ENCODE measurements at regions not wholly inside any gene's neighbourhood (a gene's known extent, or its start where the extent isn't known, plus 50 kb on each side); places are given as distances from the start of the nearest gene placed in this dataset.
"Not testable (repeated sequence)": the region's sequence is repeated elsewhere in the genome, so short reads cannot be mapped to it uniquely, and the experiment has no call there.

DNA sequence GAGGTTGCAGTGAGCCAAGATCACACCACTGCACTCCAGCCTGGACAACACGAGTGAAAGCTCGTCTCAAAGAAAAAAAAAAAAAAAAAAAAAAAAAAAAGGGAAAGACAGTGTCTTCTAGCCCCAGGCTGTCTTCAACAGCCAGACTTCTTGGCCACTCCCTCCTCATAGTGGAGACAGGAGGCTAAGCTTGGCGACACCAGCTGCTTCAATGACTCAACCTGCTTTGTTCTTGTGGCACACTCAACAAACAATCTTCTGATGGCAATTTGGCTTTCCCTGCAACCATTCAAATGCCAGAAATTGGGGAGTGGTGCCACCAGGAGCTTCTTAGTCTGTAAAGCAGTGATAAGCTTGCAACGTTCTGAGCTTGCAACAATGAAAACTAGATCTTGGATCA is 290.4 kb upstream of the DYNLRB2 start:
- DNase-seq: no peak

DNA sequence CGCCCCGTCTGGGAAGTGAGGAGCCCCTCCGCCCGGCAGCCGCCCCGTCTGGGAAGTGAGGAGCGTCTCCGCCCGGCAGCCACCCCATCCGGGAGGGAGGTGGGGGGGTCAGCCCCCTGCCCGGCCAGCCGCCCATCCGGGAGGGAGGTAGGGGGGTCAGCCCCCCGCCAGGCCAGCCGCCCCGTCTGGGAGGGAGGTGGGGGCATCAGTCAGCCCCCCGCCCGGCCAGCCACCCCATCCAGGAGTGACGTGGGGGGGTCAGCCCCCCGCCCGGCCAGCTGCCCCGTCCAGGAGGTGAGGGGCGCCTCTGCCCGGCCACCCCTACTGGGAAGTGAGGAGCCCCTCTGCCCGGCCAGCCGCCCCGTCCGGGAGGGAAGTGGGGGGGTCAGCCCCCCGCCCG is 297.5 kb upstream of the DYNLRB2 start:
- DNase-seq: not testable (repeated sequence)

- not testable (repeated sequence) for DNase-seq
Observed at GRCh38 chr16:80242279-80242678, 298.5 kb upstream of the DYNLRB2 start.

GRCh38 chr16:80233097-80233835 is 307.5 kb upstream of the DYNLRB2 start:
- DNase-seq: no peak

GRCh38 chr16:80231888-80232287 is 308.9 kb upstream of the DYNLRB2 start:
- no peak for DNase-seq

- DNase-seq: no peak
Observed at GRCh38 chr16:80231121-80231520, 309.7 kb upstream of the DYNLRB2 start.

- DNase-seq: no peak
Observed at GRCh38 chr16:80230328-80231120, 310.3 kb upstream of the DYNLRB2 start.

- DNase-seq: no peak
Observed at GRCh38 chr16:80226499-80226898, 314.3 kb upstream of the DYNLRB2 start.

DNA sequence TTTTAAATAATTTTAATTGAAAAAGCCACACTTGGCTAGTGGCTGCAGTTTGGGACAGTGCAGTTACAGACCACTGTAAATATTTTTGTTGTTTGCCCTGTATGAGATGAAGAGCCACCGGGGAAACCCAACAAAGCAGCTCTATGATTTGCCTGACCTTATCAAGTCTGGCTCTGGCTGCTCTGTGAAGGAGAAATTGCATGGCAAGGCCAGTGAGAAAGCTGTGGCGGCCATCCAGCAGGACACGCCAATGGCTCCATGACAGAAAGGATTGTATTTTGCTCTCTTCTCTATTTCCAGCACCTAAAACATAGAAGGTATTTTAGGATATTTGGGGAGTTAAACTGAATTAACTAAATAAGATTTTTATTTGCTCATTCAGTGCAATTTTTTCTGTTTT is 330.0 kb upstream of the DYNLRB2 start:
- DNase-seq: no peak

DNA sequence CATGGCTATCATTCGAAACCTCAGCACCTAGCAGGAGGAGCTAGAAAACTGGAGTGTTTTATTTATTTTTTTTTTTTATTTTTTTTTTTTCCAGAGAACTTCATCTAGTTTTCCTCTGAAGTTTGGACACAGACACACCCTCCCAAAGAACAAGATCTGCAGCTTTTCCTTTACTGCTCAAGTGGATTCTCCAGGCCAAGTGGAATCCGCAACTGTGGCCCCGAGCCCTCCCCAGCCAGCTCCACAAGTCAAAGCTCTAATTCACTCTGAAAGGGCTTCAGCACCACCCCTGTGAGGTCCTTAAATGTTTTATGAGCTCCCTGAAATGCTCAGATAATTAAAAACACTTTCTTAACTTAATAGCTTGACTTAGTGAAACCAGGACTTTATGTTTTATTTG is 332.1 kb upstream of the DYNLRB2 start:
- DNase-seq: no peak

- DNase-seq: no peak
Observed at GRCh38 chr16:80208015-80208414, 332.8 kb upstream of the DYNLRB2 start.

GRCh38 chr16:80203821-80204220 is 337.0 kb upstream of the DYNLRB2 start:
- no peak for DNase-seq

GRCh38 chr16:80202831-80203413 is 337.9 kb upstream of the DYNLRB2 start:
- DNase-seq: no peak

DNA sequence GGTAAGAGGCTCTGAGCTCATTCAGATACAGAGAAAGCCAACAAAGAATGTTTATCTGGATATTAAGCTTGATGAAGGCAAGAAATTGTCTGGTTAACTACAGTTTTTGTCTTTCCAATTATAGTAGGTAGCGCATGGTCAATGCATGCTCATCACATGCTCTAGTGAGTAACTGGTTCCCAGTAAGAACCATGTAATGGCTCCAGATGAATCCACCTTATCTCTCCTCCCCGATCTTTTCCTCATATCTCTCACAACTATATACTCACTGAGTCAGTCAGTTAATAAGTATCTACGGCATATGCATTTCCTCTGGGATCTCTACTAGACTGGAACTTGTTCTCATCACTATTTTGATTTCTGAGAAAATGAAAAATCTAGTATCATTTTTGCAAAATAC is 340.7 kb upstream of the DYNLRB2 start:
- DNase-seq: no peak

GRCh38 chr16:80199614-80200013 is 341.2 kb upstream of the DYNLRB2 start:
- DNase-seq: no peak

GRCh38 chr16:80198311-80199299 is 342.2 kb upstream of the DYNLRB2 start:
- no peak for DNase-seq

DNA sequence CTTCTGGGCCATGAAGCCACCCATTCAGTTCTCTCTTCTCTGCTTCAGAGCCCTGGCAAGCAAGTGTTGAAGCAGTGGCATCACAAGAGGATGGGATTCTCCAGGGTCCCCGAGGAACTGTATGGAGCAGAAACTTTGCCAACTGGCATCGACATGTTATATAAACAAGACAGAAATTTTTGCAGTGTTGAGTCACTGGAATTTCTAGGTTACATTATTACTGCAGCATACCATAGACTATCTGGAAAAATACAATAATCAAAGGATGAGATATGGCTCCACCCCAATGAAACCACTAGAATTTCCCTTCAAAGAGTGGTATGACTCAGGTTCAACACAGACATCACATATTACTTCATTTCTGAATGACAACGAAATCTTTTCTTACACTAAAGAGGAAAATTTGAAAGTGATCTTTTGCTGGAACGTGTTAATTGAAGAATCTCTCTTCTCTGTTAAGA is 343.0 kb upstream of the DYNLRB2 start:
- no peak for DNase-seq

DNA sequence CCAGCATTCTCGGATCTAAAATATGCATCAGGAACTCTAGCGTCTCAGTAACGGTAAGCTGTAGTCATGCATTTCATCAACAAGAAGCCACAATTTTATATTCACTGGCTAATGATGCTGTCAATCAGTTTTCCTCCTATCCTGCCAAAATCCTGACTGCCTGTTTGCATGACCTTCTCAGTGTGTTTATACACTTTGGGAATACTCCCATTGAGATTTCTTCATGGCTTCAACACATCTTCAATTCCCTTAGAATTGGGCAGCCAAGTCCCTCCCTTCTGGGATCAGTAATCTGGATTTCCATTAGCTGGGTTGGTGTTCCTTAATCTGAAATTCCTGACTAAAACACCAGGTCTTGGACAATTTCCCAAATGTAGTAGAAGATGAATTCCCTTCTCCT is 348.9 kb upstream of the DYNLRB2 start:
- DNase-seq: no peak

DNA sequence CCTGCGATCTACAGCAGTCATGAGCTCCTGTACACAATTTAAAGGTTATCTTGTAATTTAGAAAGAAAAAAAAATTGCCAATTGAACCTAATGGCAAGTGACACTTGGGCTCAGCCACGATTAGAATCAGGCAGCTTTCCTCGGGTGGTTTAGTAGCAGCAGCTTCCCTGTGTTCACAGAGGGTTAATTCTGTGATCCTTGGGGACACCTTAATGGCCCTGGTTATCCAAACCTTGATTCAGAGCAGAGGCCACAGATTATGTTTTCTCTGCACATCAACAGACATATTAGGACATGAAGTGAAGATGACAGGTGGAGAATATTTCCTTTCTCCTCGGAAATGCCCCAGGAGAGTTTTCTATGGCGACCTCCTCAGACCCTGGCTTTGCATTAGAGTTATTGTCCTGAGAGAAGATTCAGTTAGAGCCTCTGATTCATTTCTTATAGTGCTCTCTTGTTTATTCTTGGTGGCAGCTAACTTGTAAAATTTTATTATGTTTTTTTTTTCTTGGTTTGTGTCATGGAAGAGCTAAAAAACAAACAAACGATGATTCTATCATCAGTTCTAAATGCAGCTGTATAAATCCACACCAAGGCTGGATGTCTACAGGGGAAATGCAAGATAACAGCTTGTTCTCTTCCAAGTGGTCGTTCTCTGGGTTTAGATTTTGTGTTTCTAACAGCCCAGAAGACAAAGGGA is 351.2 kb upstream of the DYNLRB2 start:
- no peak for DNase-seq

GRCh38 chr16:80176114-80176513 is 364.7 kb upstream of the DYNLRB2 start:
- DNase-seq: no peak

DNA sequence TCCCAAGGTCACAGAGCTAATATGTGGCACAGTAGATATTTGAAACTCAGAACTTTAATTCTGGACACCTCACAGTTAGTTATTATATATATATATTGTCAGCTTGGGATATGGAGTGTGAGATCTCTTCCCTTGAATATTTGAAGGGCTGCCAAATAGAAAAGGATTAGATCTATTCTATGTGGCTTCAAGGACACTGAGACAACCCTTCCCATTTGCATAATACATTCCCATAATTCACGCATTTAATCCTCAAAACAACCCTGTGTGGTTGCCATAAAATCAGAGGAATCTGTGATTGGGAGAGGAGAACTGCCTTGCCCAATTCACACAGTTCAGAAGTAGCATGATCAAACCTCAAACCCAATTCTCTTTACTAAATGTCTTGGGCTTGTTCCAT is 365.8 kb upstream of the DYNLRB2 start:
- no peak for DNase-seq

- DNase-seq: no peak
Observed at GRCh38 chr16:80174416-80174815, 366.4 kb upstream of the DYNLRB2 start.
